DOHH2 (cell line): ENCODE measurements at regions not wholly inside any gene's neighbourhood (a gene's known extent, or its start where the extent isn't known, plus 50 kb on each side); places are given as distances from the start of the nearest gene placed in this dataset.

ENCODE experiments used
- EZH2phosphoT487 ChIP-seq: fragments of 200-600 bp; sonication (generic); IDR thresholded peaks from 2 replicates; pipeline ENCODE4 v1.6.1; 2017; ENCODE audit warnings: borderline replicate concordance, mild to moderate bottlenecking, antibody characterized with exemption, low read length, moderate library complexity, mixed read lengths
- TF ChIP-seq, protein P1 (sequence below): fragments of 200-600 bp; sonication (generic); IDR thresholded peaks from one replicate; pipeline ENCODE4 v1.5.1; 2014; ENCODE audit warnings: antibody characterized with exemption, mild to moderate bottlenecking, low read depth, low read length; ENCODE audit not compliant: poor library complexity, severe bottlenecking

DNA sequence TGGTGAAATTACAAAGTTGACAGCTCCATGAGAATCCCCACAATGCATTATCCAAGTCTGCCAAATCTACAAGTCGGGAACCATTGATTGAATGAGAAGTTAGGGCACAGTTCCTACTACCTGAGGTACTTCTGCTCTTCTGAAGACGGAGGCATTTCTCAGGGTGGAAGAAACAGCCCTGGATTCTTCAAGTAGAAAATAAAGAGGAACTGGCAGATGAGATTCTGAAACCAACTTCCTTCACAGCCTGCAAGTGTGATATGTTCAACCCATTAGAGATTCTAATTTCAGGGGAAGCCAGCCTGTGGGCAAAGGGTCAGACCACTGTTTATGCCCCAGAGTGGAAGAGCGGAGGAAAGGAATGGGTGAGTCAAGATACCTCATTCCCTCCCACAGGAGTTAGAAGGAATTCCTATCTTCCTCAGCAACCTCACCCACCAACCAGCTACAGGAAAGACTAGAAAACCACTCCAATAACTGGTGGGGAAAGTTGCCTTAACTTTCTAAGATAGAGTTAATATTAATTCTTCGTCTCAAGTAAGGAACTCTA, 50.5 kb upstream of the BMPER start:
- TF ChIP-seq, protein P1, sequence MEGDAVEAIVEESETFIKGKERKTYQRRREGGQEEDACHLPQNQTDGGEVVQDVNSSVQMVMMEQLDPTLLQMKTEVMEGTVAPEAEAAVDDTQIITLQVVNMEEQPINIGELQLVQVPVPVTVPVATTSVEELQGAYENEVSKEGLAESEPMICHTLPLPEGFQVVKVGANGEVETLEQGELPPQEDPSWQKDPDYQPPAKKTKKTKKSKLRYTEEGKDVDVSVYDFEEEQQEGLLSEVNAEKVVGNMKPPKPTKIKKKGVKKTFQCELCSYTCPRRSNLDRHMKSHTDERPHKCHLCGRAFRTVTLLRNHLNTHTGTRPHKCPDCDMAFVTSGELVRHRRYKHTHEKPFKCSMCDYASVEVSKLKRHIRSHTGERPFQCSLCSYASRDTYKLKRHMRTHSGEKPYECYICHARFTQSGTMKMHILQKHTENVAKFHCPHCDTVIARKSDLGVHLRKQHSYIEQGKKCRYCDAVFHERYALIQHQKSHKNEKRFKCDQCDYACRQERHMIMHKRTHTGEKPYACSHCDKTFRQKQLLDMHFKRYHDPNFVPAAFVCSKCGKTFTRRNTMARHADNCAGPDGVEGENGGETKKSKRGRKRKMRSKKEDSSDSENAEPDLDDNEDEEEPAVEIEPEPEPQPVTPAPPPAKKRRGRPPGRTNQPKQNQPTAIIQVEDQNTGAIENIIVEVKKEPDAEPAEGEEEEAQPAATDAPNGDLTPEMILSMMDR = no peak
- no peak for TF ChIP-seq EZH2phosphoT487
